NT2/D1 (cell line): ENCODE measurements at regions not wholly inside any gene's neighbourhood (a gene's known extent, or its start where the extent isn't known, plus 50 kb on each side); places are given as distances from the start of the nearest gene placed in this dataset.

Source experiments
- SUZ12 ChIP-seq: IDR thresholded peaks from 2 replicates; pipeline ENCODE4 v1.6.1; 2011; ENCODE audit not compliant: insufficient read length, insufficient read depth; ENCODE audit errors: extremely low read depth
- YY1 ChIP-seq: IDR thresholded peaks from 2 replicates; pipeline ENCODE4 v1.6.1; 2011; ENCODE audit not compliant: insufficient read length, insufficient read depth

GRCh38 chr12:70060634-70061033, 182.6 kb upstream of the CNOT2 start:
- TF ChIP-seq YY1 (no peak), SUZ12 (no peak)
